HL-60 (cell line): ENCODE measurements at regions not wholly inside any gene's neighbourhood (a gene's known extent, or its start where the extent isn't known, plus 50 kb on each side); places are given as distances from the start of the nearest gene placed in this dataset.

ENCODE experiments used
- GABPA ChIP-seq: IDR thresholded peaks from 2 replicates; pipeline ENCODE4 v1.6.1; 2012; ENCODE audit warnings: low read depth
- POLR2AphosphoS5 ChIP-seq: IDR thresholded peaks from 2 replicates; pipeline ENCODE4 v1.6.1; 2012; ENCODE audit warnings: low read depth
- SPI1 ChIP-seq: IDR thresholded peaks from 2 replicates; pipeline ENCODE4 v1.6.1; 2012; ENCODE audit warnings: low read depth, mild to moderate bottlenecking, borderline replicate concordance
- TF ChIP-seq, protein P1 (sequence below): IDR thresholded peaks from one replicate; pipeline ENCODE4 v1.5.1; 2011; ENCODE audit warnings: low read length, control low read depth, inconsistent platforms; ENCODE audit not compliant: insufficient read depth
- TF ChIP-seq, protein P2 (sequence below): IDR thresholded peaks from 2 replicates; pipeline ENCODE4 v1.6.1; 2012; ENCODE audit warnings: low read depth; ENCODE audit not compliant: insufficient replicate concordance

DNA sequence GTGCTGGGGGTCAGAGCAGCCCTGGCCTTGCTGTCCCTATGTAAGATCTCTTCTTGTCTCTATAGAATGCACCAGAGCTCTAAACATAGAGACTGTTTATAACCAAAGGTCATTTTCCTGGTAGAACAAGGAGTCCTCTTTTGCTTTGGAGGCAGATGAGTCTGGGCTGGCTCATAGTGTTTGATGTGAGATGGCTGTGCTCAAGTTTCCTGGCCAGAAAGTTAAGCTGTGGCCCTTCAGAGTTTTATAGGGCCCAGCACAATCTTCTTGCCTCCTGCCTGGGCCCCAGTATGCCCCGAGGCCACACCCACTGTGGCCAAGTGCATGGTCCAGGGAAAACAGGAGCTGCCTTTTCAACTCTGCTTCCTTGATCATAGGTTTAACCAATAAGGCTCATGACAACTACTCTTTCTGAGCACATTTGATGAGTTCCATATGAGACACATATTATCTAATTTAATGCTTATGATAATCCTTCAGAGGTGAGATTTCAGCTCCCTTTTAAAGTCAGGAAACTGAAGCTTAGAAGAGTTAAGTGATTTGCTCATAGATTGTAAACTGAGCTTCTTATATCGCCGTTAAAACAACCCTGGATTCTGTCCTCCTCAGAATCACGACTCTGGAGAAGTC lies 66.3 kb downstream of the MYCN start:
- TF ChIP-seq, protein P1, sequence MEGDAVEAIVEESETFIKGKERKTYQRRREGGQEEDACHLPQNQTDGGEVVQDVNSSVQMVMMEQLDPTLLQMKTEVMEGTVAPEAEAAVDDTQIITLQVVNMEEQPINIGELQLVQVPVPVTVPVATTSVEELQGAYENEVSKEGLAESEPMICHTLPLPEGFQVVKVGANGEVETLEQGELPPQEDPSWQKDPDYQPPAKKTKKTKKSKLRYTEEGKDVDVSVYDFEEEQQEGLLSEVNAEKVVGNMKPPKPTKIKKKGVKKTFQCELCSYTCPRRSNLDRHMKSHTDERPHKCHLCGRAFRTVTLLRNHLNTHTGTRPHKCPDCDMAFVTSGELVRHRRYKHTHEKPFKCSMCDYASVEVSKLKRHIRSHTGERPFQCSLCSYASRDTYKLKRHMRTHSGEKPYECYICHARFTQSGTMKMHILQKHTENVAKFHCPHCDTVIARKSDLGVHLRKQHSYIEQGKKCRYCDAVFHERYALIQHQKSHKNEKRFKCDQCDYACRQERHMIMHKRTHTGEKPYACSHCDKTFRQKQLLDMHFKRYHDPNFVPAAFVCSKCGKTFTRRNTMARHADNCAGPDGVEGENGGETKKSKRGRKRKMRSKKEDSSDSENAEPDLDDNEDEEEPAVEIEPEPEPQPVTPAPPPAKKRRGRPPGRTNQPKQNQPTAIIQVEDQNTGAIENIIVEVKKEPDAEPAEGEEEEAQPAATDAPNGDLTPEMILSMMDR, result no peak
- TF ChIP-seq, protein P2, sequence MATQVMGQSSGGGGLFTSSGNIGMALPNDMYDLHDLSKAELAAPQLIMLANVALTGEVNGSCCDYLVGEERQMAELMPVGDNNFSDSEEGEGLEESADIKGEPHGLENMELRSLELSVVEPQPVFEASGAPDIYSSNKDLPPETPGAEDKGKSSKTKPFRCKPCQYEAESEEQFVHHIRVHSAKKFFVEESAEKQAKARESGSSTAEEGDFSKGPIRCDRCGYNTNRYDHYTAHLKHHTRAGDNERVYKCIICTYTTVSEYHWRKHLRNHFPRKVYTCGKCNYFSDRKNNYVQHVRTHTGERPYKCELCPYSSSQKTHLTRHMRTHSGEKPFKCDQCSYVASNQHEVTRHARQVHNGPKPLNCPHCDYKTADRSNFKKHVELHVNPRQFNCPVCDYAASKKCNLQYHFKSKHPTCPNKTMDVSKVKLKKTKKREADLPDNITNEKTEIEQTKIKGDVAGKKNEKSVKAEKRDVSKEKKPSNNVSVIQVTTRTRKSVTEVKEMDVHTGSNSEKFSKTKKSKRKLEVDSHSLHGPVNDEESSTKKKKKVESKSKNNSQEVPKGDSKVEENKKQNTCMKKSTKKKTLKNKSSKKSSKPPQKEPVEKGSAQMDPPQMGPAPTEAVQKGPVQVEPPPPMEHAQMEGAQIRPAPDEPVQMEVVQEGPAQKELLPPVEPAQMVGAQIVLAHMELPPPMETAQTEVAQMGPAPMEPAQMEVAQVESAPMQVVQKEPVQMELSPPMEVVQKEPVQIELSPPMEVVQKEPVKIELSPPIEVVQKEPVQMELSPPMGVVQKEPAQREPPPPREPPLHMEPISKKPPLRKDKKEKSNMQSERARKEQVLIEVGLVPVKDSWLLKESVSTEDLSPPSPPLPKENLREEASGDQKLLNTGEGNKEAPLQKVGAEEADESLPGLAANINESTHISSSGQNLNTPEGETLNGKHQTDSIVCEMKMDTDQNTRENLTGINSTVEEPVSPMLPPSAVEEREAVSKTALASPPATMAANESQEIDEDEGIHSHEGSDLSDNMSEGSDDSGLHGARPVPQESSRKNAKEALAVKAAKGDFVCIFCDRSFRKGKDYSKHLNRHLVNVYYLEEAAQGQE, result no peak
- TF ChIP-seq GABPA (no peak), POLR2AphosphoS5 (no peak), SPI1 (no peak)
